Heart left ventricle (tissue), 13 donors: ENCODE measurements at regions not wholly inside any gene's neighbourhood (a gene's known extent, or its start where the extent isn't known, plus 50 kb on each side); places are given as distances from the start of the nearest gene placed in this dataset.

Source experiments
- POLR2A ChIP-seq, 2 donors: fragments of 450-650 bp; IDR thresholded peaks; one replicate each; pipeline ENCODE4 v1.6.1; 2017; ENCODE audit warnings: antibody characterized with exemption in 2 of 2, mild to moderate bottlenecking in 2 of 2, moderate library complexity in 2 of 2
- TF ChIP-seq, protein P1 (sequence below), 12 donors: fragments of 200-600 bp; sonication (generic) in 4 of 12; IDR thresholded peaks; one replicate each; pipeline versions ENCODE4 v1.5.0 to v1.8.0; 2018 to 2022; ENCODE audit warnings: antibody characterized with exemption in 12 of 12, mild to moderate bottlenecking in 5 of 12
- donor health status: ischemic (EF 13 %, LVEDD 7.1; RV severe dilation, severe dysfunction).
- donor health status: DM: no; HTN: yes; CAD: no.
- donor health status: DM: no; HTN: no; CAD: no.
- donor health status: ischemic (EF 25% LVEDD 6.9; RV normal size, moderate dysfunction).
- donor health status: ischemic (EF 25% LVEDD 5.7; RV mildly dilated, moderate dysfunction).
- donor health status: ischemic (EF 35%, LVEDD 5.7; RV mildly dilated, moderate dysfunction).
- donor health status: nonischemic (EF 11% LVEDD 7.7; RV severe dilation, severe dysfunction).
- donor health status: DM: yes; HTN: yes; CAD: no.
- donor health status: PGD.
- donor health status: ischemic (EF 29% LVEDD 5.4; RV normal size, mild dysfunction).
- donor health status: nonischemic (EF 23%, LVEDD 6.1; RV moderate dilation, normal function).

DNA sequence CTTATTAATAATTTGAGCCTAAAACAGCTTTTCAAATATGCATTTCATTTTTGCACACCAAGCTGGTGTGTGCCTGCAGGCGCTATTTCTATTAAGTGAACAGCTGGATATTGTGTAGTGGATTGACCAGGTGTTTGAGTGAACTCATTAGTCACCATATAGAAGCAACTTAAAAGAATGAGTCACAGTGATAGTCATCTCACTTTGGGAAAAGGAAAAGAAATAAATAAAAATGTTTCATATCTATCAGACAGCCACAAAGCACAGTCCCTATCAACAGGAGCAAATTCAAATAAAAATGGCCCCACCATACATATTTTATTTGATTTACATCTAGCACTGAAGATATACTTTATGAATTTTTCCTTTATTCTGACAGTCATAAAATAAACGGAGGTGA is 456.5 kb upstream of the CDH9 start:
- TF ChIP-seq, protein P1, sequence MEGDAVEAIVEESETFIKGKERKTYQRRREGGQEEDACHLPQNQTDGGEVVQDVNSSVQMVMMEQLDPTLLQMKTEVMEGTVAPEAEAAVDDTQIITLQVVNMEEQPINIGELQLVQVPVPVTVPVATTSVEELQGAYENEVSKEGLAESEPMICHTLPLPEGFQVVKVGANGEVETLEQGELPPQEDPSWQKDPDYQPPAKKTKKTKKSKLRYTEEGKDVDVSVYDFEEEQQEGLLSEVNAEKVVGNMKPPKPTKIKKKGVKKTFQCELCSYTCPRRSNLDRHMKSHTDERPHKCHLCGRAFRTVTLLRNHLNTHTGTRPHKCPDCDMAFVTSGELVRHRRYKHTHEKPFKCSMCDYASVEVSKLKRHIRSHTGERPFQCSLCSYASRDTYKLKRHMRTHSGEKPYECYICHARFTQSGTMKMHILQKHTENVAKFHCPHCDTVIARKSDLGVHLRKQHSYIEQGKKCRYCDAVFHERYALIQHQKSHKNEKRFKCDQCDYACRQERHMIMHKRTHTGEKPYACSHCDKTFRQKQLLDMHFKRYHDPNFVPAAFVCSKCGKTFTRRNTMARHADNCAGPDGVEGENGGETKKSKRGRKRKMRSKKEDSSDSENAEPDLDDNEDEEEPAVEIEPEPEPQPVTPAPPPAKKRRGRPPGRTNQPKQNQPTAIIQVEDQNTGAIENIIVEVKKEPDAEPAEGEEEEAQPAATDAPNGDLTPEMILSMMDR (IDR thresholded peaks at IDR 0.05) = no peak
- TF ChIP-seq POLR2A (IDR thresholded peaks at IDR 0.05) = no peak
